H9 (cell line): ENCODE measurements at regions not wholly inside any gene's neighbourhood (a gene's known extent, or its start where the extent isn't known, plus 50 kb on each side); places are given as distances from the start of the nearest gene placed in this dataset.

Experiments
- DNase-seq: peaks from one replicate; pipeline ENCODE4 v3.0.0-alpha.2; 2017
- H2AFZ ChIP-seq: one replicate; pipeline ENCODE4 v1.6.1; 2013; ENCODE audit warnings: mild to moderate bottlenecking, low read length, control low read depth, moderate library complexity
- H2AK5ac ChIP-seq: 2 replicates; pipeline ENCODE4 v1.6.1; 2013; ENCODE audit warnings: low read length, control low read depth, mixed read lengths; ENCODE audit not compliant: insufficient read length
- H2BK120ac ChIP-seq: one replicate; pipeline ENCODE4 v1.6.1; 2013; ENCODE audit warnings: low read depth, mild to moderate bottlenecking, low read length, control low read depth, inconsistent platforms; ENCODE audit not compliant: poor library complexity, severe bottlenecking
- H2BK12ac ChIP-seq: 2 replicates; pipeline ENCODE4 v1.6.1; 2013; ENCODE audit warnings: low read length, control low read depth, mixed read lengths, low read depth; ENCODE audit not compliant: insufficient read length
- H2BK15ac ChIP-seq: 2 replicates; pipeline ENCODE4 v1.6.1; 2013; ENCODE audit warnings: low read depth, low read length, control low read depth
- H2BK20ac ChIP-seq: one replicate; pipeline ENCODE4 v1.6.1; 2013; ENCODE audit warnings: low read depth, mild to moderate bottlenecking, low read length, control low read depth, inconsistent platforms; ENCODE audit not compliant: poor library complexity, severe bottlenecking
- H2BK5ac ChIP-seq: 2 replicates; pipeline ENCODE4 v1.6.1; 2013; ENCODE audit warnings: low read length, control low read depth, mixed read lengths; ENCODE audit not compliant: insufficient read length
- H3K14ac ChIP-seq: 2 replicates; pipeline ENCODE4 v1.6.1; 2013; ENCODE audit warnings: low read length, control low read depth; ENCODE audit not compliant: insufficient read depth
- H3K18ac ChIP-seq: 2 replicates; pipeline ENCODE4 v1.6.1; 2013; ENCODE audit warnings: low read depth, mild to moderate bottlenecking, mixed read lengths, low read length, control low read depth; ENCODE audit not compliant: insufficient read length
- H3K23ac ChIP-seq: 2 replicates; pipeline ENCODE4 v1.6.1; 2013; ENCODE audit warnings: low read length, control low read depth, mixed read lengths, low read depth; ENCODE audit not compliant: insufficient read length
- H3K23me2 ChIP-seq: 2 replicates; pipeline ENCODE4 v1.6.1; 2013; ENCODE audit warnings: low read depth, mild to moderate bottlenecking, mixed read lengths, low read length, control low read depth; ENCODE audit not compliant: insufficient read length, poor library complexity, severe bottlenecking
- H3K27ac ChIP-seq: 2 replicates; pipeline ENCODE4 v1.5.1; 2013; ENCODE audit warnings: low read length, control low read depth, mixed read lengths, low read depth; ENCODE audit not compliant: insufficient read length
- H3K27me3 ChIP-seq: 2 replicates; pipeline ENCODE4 v1.6.1; 2013; ENCODE audit warnings: low read length, control low read depth, inconsistent platforms; ENCODE audit not compliant: insufficient read depth
- H3K4ac ChIP-seq: 2 replicates; pipeline ENCODE4 v1.6.1; 2013; ENCODE audit warnings: low read depth, mild to moderate bottlenecking, control low read depth, inconsistent platforms, low read length, moderate library complexity
- H3K4me1 ChIP-seq: 2 replicates; pipeline ENCODE4 v1.6.1; 2013; ENCODE audit warnings: low read length, control low read depth, inconsistent platforms; ENCODE audit not compliant: insufficient read depth
- H3K4me2 ChIP-seq: 2 replicates; pipeline ENCODE4 v1.6.1; 2013; ENCODE audit warnings: low read length, control low read depth, mixed read lengths; ENCODE audit not compliant: insufficient read length, insufficient read depth
- H3K56ac ChIP-seq: 2 replicates; pipeline ENCODE4 v1.6.1; 2013; ENCODE audit warnings: low read depth, mild to moderate bottlenecking, mixed read lengths, low read length, control low read depth; ENCODE audit not compliant: insufficient read length
- H3K79me1 ChIP-seq: 2 replicates; pipeline ENCODE4 v1.6.1; 2013; ENCODE audit warnings: low read depth, mild to moderate bottlenecking, moderate library complexity, low read length, control low read depth, inconsistent platforms; ENCODE audit not compliant: insufficient read depth, poor library complexity, severe bottlenecking
- H3K79me2 ChIP-seq: 2 replicates; pipeline ENCODE4 v1.6.1; 2013; ENCODE audit warnings: low read length, control low read depth, inconsistent platforms; ENCODE audit not compliant: insufficient read depth
- H3K9ac ChIP-seq: 2 replicates; pipeline ENCODE4 v1.6.1; 2013; ENCODE audit warnings: low read length, control low read depth, mixed read lengths; ENCODE audit not compliant: insufficient read length; ENCODE audit errors: extremely low read depth
- H3K9me3 ChIP-seq: one replicate; pipeline ENCODE4 v1.6.1; 2013; ENCODE audit warnings: low read depth, low read length, inconsistent platforms; ENCODE audit not compliant: control insufficient read depth
- H3T11ph ChIP-seq: one replicate; pipeline ENCODE4 v1.6.1; 2013; ENCODE audit warnings: mild to moderate bottlenecking, low read length, control low read depth, inconsistent platforms
- H4K20me1 ChIP-seq: one replicate; pipeline ENCODE4 v1.6.1; 2013; ENCODE audit not compliant: control insufficient read depth, insufficient read length, insufficient read depth
- H4K5ac ChIP-seq: 2 replicates; pipeline ENCODE4 v1.6.1; 2013; ENCODE audit warnings: low read depth, mild to moderate bottlenecking, mixed read lengths, low read length, control low read depth; ENCODE audit not compliant: insufficient read length
- H4K8ac ChIP-seq: replicated peaks from 2 replicates; pipeline ENCODE4 v1.6.1; 2013; ENCODE audit warnings: low read length, control low read depth, mixed read lengths, low read depth; ENCODE audit not compliant: insufficient read length
- H4K91ac ChIP-seq: 2 replicates; pipeline ENCODE4 v1.6.1; 2013; ENCODE audit warnings: low read depth, mild to moderate bottlenecking, moderate library complexity, mixed read lengths, low read length, control low read depth; ENCODE audit not compliant: insufficient read length
- H3K27ac Mint-ChIP-seq, 3 experiments: 2 replicates in 2 of 3; 3 replicates in 1 of 3; pipeline ENCODE4 v1.8.0; 2020 to 2021; ENCODE audit warnings: mixed read lengths in 3 of 3, mild to moderate bottlenecking in 1 of 3, moderate library complexity in 1 of 3
- H3K27me3 Mint-ChIP-seq: 2 replicates; pipeline ENCODE4 v1.8.0; 2021; ENCODE audit warnings: low read depth, mild to moderate bottlenecking, moderate library complexity, mixed read lengths
- H3K36me3 Mint-ChIP-seq, 3 experiments: 2 replicates in 2 of 3; 3 replicates in 1 of 3; pipeline ENCODE4 v1.8.0; 2020 to 2021; ENCODE audit warnings: low read depth in 3 of 3, mixed read lengths in 3 of 3; ENCODE audit not compliant: insufficient read depth in 1 of 3
- H3K4me1 Mint-ChIP-seq, 2 experiments: 2 replicates each; pipeline ENCODE4 v1.8.0; 2020; ENCODE audit warnings: mixed read lengths in 2 of 2
- H3K4me3 Mint-ChIP-seq, 2 experiments: 2 replicates in 1 of 2; 3 replicates in 1 of 2; pipeline ENCODE4 v1.8.0; 2020 to 2021; ENCODE audit warnings: mild to moderate bottlenecking in 2 of 2, mixed read lengths in 2 of 2, moderate library complexity in 1 of 2
- H3K9me3 Mint-ChIP-seq, 2 experiments: 2 replicates in 1 of 2; 3 replicates in 1 of 2; pipeline ENCODE4 v1.8.0; 2020; ENCODE audit warnings: mild to moderate bottlenecking in 2 of 2, mixed read lengths in 2 of 2, moderate library complexity in 1 of 2
- WGBS: extraction: QIAGEN DNeasy Blood & Tissue Kit; methylation state at CpG from one replicate; pipeline ENCODE4 v1.1.7; 2013; ENCODE audit warnings: missing lambda C conversion rate, low lambda C conversion rate, mixed read lengths; ENCODE audit not compliant: insufficient read length; ENCODE audit errors: extremely low coverage; 5-methylcytosine and 5-hydroxymethylcytosine counted together
- TF ChIP-seq, protein P1 (sequence below): fragments of 200-600 bp; sonication (generic); conservative IDR thresholded peaks from 3 replicates; pipeline ENCODE4 v1.8.0; 2021; ENCODE audit warnings: antibody characterized with exemption, mild to moderate bottlenecking

- no peak overlapping the region for H3K14ac ChIP-seq
- no peaks in the 10 kb centered on the region for H3K9me3 Mint-ChIP-seq
- H3K27me3 Mint-ChIP-seq = no peaks in the 10 kb centered on the region
- H3K27ac Mint-ChIP-seq = no peak overlapping the region
- no peak overlapping the region for H3K56ac ChIP-seq
- H3K4me2 ChIP-seq = no peak overlapping the region
- H3K79me2 ChIP-seq = no peaks in the 10 kb centered on the region
- no peak overlapping the region for H3K27ac ChIP-seq
- peaks cover 17 to 19% of the 10 kb centered on the region in 2 experiments for H3K4me1 Mint-ChIP-seq
- no peak overlapping the region for H2BK12ac ChIP-seq
- H3K9ac ChIP-seq = no peak overlapping the region
- H4K5ac ChIP-seq = no peak overlapping the region
- no CpG with 5 or more reads among the region's 1 CpG for WGBS
- H4K8ac ChIP-seq = no peak overlapping the region
- no peaks in the 10 kb centered on the region for H3K79me1 ChIP-seq
- H3T11ph ChIP-seq = no peak overlapping the region
- no peak overlapping the region for H2BK15ac ChIP-seq
- no peak overlapping the region for H3K4me3 Mint-ChIP-seq
- H3K23ac ChIP-seq = no peak overlapping the region
- no peak overlapping the region for H2AK5ac ChIP-seq
- TF ChIP-seq, protein P1, sequence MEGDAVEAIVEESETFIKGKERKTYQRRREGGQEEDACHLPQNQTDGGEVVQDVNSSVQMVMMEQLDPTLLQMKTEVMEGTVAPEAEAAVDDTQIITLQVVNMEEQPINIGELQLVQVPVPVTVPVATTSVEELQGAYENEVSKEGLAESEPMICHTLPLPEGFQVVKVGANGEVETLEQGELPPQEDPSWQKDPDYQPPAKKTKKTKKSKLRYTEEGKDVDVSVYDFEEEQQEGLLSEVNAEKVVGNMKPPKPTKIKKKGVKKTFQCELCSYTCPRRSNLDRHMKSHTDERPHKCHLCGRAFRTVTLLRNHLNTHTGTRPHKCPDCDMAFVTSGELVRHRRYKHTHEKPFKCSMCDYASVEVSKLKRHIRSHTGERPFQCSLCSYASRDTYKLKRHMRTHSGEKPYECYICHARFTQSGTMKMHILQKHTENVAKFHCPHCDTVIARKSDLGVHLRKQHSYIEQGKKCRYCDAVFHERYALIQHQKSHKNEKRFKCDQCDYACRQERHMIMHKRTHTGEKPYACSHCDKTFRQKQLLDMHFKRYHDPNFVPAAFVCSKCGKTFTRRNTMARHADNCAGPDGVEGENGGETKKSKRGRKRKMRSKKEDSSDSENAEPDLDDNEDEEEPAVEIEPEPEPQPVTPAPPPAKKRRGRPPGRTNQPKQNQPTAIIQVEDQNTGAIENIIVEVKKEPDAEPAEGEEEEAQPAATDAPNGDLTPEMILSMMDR = no peak
- H3K4ac ChIP-seq = no peak overlapping the region
- no peak for DNase-seq
- peaks cover 4% of the 10 kb centered on the region; the same call in 1 of the 2 replicates for H3K4me1 ChIP-seq
- no peak overlapping the region for H2AFZ ChIP-seq
- H3K18ac ChIP-seq = no peak overlapping the region
- no peaks in the 10 kb centered on the region for H4K20me1 ChIP-seq
- H2BK120ac ChIP-seq = no peak overlapping the region
- H2BK5ac ChIP-seq = no peak overlapping the region
- H3K27me3 ChIP-seq = no peaks in the 10 kb centered on the region; the same call in 1 of the 2 replicates
- no peak overlapping the region for H4K91ac ChIP-seq
- no peak overlapping the region for H2BK20ac ChIP-seq
- H3K9me3 ChIP-seq = no peaks in the 10 kb centered on the region
- no peaks in the 10 kb centered on the region for H3K36me3 Mint-ChIP-seq
- no peaks in the 10 kb centered on the region for H3K23me2 ChIP-seq
Observed at GRCh38 chr5:102663749-102664530, 91.2 kb upstream of the PAM start.
